Neural cell (in vitro differentiated cells): ENCODE measurements at regions not wholly inside any gene's neighbourhood (a gene's known extent, or its start where the extent isn't known, plus 50 kb on each side); places are given as distances from the start of the nearest gene placed in this dataset.

Experiments used
- H2AFZ ChIP-seq: fragments of 200-600, 300-800 bp; sonication (generic), shearing (Covaris generic); 2 replicates; pipeline ENCODE4 v1.6.0; 2014; ENCODE audit warnings: low read depth, mild to moderate bottlenecking, antibody characterized with exemption, low read length, moderate library complexity
- H3F3A ChIP-seq: fragments of 200-600 bp; shearing (Covaris generic); 2 replicates; pipeline ENCODE4 v1.6.1; 2016; ENCODE audit warnings: mild to moderate bottlenecking, moderate library complexity, mixed read lengths, antibody characterized with exemption, low read length; ENCODE audit not compliant: insufficient read depth, poor library complexity, severe bottlenecking
- H3K27ac ChIP-seq: fragments of 200-600, 300-800 bp; sonication (generic), shearing (Covaris generic); 2 replicates; pipeline ENCODE4 v1.5.1; 2014; ENCODE audit warnings: mild to moderate bottlenecking, low read length, moderate library complexity
- H3K27me3 ChIP-seq: fragments of 300-800, 200-600 bp; sonication (generic), shearing (Covaris generic); 2 replicates; pipeline ENCODE4 v1.6.0; 2014; ENCODE audit warnings: mild to moderate bottlenecking, low read depth, low read length, moderate library complexity; ENCODE audit not compliant: insufficient read depth
- H3K36me3 ChIP-seq: fragments of 300-800, 200-600 bp; sonication (generic), shearing (Covaris generic); 2 replicates; pipeline ENCODE4 v1.5.1; 2014; ENCODE audit warnings: mild to moderate bottlenecking, antibody characterized with exemption, low read length, moderate library complexity; ENCODE audit not compliant: insufficient read depth
- H3K4me2 ChIP-seq: fragments of 300-800, 200-600 bp; sonication (generic), shearing (Covaris generic); 2 replicates; pipeline ENCODE4 v1.6.0; 2014; ENCODE audit warnings: mild to moderate bottlenecking, low read length
- H3K4me3 ChIP-seq: fragments of 300-800, 200-600 bp; sonication (generic), shearing (Covaris generic); 2 replicates; pipeline ENCODE4 v1.5.1; 2014; ENCODE audit warnings: mild to moderate bottlenecking, low read length, moderate library complexity
- H3K79me2 ChIP-seq: fragments of 200-600 bp; shearing (Covaris generic); replicated peaks from 2 replicates; pipeline ENCODE4 v1.6.0; 2014; ENCODE audit warnings: mild to moderate bottlenecking, low read length, moderate library complexity; ENCODE audit not compliant: insufficient read depth
- H3K9ac ChIP-seq: fragments of 300-800, 200-600 bp; sonication (generic), shearing (Covaris generic); 2 replicates; pipeline ENCODE4 v1.6.1; 2016; ENCODE audit warnings: mild to moderate bottlenecking, low read length, mixed read lengths
- H3K9me2 ChIP-seq: fragments of 200-600 bp; shearing (Covaris generic); 2 replicates; pipeline ENCODE4 v1.6.1; 2016; ENCODE audit warnings: mild to moderate bottlenecking, low read length, mixed read lengths; ENCODE audit not compliant: insufficient read depth
- H3K9me3 ChIP-seq: fragments of 200-600, 300-800 bp; sonication (generic), shearing (Covaris generic); 2 replicates; pipeline ENCODE4 v1.6.1; 2016; ENCODE audit warnings: mild to moderate bottlenecking, mixed run types, low read length, moderate library complexity, mixed read lengths
- H4K20me1 ChIP-seq: fragments of 200-600 bp; shearing (Covaris generic); 2 replicates; pipeline ENCODE4 v1.6.1; 2016; ENCODE audit warnings: mild to moderate bottlenecking, mixed run types; ENCODE audit not compliant: insufficient read depth
- EP300 ChIP-seq: fragments of 450-650 bp; conservative IDR thresholded peaks from 2 replicates; pipeline ENCODE4 v1.6.1; 2014; ENCODE audit warnings: antibody characterized with exemption, mild to moderate bottlenecking, moderate library complexity; ENCODE audit not compliant: poor library complexity, severe bottlenecking
- EZH2 ChIP-seq: fragments of 200-600, 300-800 bp; shearing (Covaris generic), sonication (generic); IDR thresholded peaks from 2 replicates; pipeline ENCODE4 v1.6.1; 2014; ENCODE audit warnings: antibody characterized with exemption, low read length, borderline replicate concordance, mild to moderate bottlenecking; ENCODE audit not compliant: insufficient read depth, poor library complexity, severe bottlenecking
- MXI1 ChIP-seq: fragments of 450-650 bp; conservative IDR thresholded peaks from 2 replicates; pipeline ENCODE4 v1.6.1; 2014; ENCODE audit warnings: antibody characterized with exemption, mild to moderate bottlenecking; ENCODE audit not compliant: poor library complexity, severe bottlenecking
- POLR2AphosphoS5 ChIP-seq: IDR thresholded peaks from 2 replicates; pipeline ENCODE4 v1.6.1; 2012
- RAD21 ChIP-seq: fragments of 450-650 bp; conservative IDR thresholded peaks from 2 replicates; pipeline ENCODE4 v1.6.1; 2014; ENCODE audit warnings: antibody characterized with exemption, mild to moderate bottlenecking, moderate library complexity
- SMC3 ChIP-seq: fragments of 450-650 bp; conservative IDR thresholded peaks from 2 replicates; pipeline ENCODE4 v1.6.1; 2014; ENCODE audit warnings: antibody characterized with exemption, mild to moderate bottlenecking, moderate library complexity; ENCODE audit not compliant: poor library complexity
- TAF1 ChIP-seq: IDR thresholded peaks from 2 replicates; pipeline ENCODE4 v1.6.1; 2012; ENCODE audit warnings: low read depth
- TF ChIP-seq, protein P1 (sequence below): fragments of 450-650 bp; IDR thresholded peaks from 2 replicates; pipeline ENCODE4 v1.5.1; 2014; ENCODE audit warnings: antibody characterized with exemption, mild to moderate bottlenecking, moderate library complexity; ENCODE audit not compliant: poor library complexity, severe bottlenecking
- TF ChIP-seq, protein P2 (sequence below): IDR thresholded peaks from 2 replicates; pipeline ENCODE4 v1.6.1; 2012; ENCODE audit warnings: borderline replicate concordance

DNA sequence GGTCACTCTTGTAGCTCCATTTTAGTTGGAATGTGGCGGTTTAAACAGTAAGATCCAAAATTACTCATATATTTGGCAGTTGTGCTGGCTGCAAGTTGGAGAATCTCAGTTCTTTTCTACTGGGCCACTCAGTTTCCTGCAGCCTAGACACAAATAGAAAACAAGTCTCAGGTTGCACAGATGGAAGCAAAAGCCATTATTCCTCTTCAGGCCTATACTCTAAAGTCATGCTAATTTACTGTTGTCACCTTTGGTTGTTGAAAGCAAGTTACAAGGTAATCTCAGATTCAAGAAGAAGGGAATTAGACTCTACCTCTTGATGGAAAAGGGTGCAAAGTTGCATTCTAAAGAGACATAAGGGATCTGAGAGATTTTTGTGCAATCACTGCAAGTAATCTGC is 345.4 kb downstream of the ADAM29 start:
- Histone ChIP-seq H3K4me3 (no peak overlapping the region), H2AFZ (no peak overlapping the region), H3K27ac (no peak overlapping the region), H3K79me2 (no peaks in the 10 kb centered on the region), H3K27me3 (no peaks in the 10 kb centered on the region), H3K9me3 (no peaks in the 10 kb centered on the region), H4K20me1 (no peaks in the 10 kb centered on the region), H3K9me2 (no peaks in the 10 kb centered on the region), H3K36me3 (no peaks in the 10 kb centered on the region), H3F3A (no peaks in the 10 kb centered on the region), H3K9ac (no peak overlapping the region), H3K4me2 (no peak overlapping the region)
- TF ChIP-seq, protein P1, sequence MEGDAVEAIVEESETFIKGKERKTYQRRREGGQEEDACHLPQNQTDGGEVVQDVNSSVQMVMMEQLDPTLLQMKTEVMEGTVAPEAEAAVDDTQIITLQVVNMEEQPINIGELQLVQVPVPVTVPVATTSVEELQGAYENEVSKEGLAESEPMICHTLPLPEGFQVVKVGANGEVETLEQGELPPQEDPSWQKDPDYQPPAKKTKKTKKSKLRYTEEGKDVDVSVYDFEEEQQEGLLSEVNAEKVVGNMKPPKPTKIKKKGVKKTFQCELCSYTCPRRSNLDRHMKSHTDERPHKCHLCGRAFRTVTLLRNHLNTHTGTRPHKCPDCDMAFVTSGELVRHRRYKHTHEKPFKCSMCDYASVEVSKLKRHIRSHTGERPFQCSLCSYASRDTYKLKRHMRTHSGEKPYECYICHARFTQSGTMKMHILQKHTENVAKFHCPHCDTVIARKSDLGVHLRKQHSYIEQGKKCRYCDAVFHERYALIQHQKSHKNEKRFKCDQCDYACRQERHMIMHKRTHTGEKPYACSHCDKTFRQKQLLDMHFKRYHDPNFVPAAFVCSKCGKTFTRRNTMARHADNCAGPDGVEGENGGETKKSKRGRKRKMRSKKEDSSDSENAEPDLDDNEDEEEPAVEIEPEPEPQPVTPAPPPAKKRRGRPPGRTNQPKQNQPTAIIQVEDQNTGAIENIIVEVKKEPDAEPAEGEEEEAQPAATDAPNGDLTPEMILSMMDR, result no peak
- TF ChIP-seq SMC3 (no peak), RAD21 (no peak), POLR2AphosphoS5 (no peak), TAF1 (no peak), MXI1 (no peak), EP300 (no peak), EZH2 (no peak)
- TF ChIP-seq, protein P2, sequence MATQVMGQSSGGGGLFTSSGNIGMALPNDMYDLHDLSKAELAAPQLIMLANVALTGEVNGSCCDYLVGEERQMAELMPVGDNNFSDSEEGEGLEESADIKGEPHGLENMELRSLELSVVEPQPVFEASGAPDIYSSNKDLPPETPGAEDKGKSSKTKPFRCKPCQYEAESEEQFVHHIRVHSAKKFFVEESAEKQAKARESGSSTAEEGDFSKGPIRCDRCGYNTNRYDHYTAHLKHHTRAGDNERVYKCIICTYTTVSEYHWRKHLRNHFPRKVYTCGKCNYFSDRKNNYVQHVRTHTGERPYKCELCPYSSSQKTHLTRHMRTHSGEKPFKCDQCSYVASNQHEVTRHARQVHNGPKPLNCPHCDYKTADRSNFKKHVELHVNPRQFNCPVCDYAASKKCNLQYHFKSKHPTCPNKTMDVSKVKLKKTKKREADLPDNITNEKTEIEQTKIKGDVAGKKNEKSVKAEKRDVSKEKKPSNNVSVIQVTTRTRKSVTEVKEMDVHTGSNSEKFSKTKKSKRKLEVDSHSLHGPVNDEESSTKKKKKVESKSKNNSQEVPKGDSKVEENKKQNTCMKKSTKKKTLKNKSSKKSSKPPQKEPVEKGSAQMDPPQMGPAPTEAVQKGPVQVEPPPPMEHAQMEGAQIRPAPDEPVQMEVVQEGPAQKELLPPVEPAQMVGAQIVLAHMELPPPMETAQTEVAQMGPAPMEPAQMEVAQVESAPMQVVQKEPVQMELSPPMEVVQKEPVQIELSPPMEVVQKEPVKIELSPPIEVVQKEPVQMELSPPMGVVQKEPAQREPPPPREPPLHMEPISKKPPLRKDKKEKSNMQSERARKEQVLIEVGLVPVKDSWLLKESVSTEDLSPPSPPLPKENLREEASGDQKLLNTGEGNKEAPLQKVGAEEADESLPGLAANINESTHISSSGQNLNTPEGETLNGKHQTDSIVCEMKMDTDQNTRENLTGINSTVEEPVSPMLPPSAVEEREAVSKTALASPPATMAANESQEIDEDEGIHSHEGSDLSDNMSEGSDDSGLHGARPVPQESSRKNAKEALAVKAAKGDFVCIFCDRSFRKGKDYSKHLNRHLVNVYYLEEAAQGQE, result no peak

DNA sequence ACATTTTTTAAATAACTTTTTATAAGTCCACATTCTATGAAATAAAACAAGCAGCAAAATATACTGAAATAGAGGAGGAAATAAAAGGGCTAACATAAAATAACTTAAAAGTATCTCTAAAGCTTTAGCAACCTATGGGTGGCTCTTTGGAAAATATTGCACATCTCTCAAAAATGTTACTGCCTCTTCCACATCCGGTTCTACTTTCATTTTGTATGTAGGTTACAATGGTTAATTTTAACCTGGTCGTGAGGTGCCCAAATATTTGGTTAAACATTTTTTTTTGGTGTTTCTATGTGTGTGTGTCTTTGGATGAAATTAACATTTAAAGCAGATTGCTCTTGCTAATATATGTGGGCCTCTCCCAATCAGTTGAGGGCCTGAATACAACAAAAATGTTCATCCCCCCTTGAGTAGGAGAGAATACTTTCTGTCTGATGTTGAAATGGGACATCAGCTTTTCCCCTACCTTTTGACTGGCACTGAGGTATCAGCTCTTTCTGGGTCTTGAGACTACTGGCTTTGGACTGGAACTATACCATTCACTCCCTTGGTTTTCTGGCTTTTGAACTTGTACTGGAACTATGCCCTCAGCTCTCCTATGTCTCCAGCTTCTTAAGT is 353.0 kb downstream of the ADAM29 start:
- Histone ChIP-seq H3K27me3 (no peaks in the 10 kb centered on the region), H3K36me3 (no peaks in the 10 kb centered on the region), H3K79me2 (no peaks in the 10 kb centered on the region), H4K20me1 (no peaks in the 10 kb centered on the region), H2AFZ (no peak overlapping the region), H3K9ac (no peak overlapping the region), H3K9me3 (no peaks in the 10 kb centered on the region), H3K9me2 (no peaks in the 10 kb centered on the region), H3K27ac (no peak overlapping the region), H3K4me3 (no peak overlapping the region), H3F3A (no peaks in the 10 kb centered on the region), H3K4me2 (no peak overlapping the region)
- TF ChIP-seq, protein P1, result no peak
- TF ChIP-seq, protein P2, result no peak
- TF ChIP-seq SMC3 (no peak), POLR2AphosphoS5 (no peak), RAD21 (no peak), EZH2 (no peak), MXI1 (no peak), TAF1 (no peak), EP300 (no peak)
